ENCODE measurements at regions not wholly inside any gene's neighbourhood (a gene's known extent, or its start where the extent isn't known, plus 50 kb on each side); places are given as distances from the start of the nearest gene placed in this dataset.

GRCh38 chr14:25118671-25119070 is 68.7 kb upstream of the STXBP6 start:
- no peak for TF ChIP-seq POLR2A (IDR thresholded peaks at IDR 0.05)
- no peak for TF ChIP-seq CTCF (IDR thresholded peaks at IDR 0.05)
- no peak for TF ChIP-seq POLR2AphosphoS5 (IDR thresholded peaks at IDR 0.05)

All from prostate gland (tissue), 2 donors.